Endothelial cell of umbilical vein (primary cell): ENCODE measurements at regions not wholly inside any gene's neighbourhood (a gene's known extent, or its start where the extent isn't known, plus 50 kb on each side); places are given as distances from the start of the nearest gene placed in this dataset.

Experiments used
- BruUV-seq: library from RNA; stranded (reverse); fragments of 400-500 nt; replicated peaks from 2 replicates; lab custom pipeline; 2021; lab: Mats Ljungman, UMichigan
- CTCF ChIA-PET: fragments of 300-600, 350-600 bp; sonication (Branson Sonifier 250); formaldehyde crosslinking; loops from one replicate; lab custom pipeline; 2021; ENCODE audit warnings: antibody characterized with exemption, inconsistent platforms; lab: Charles Lee
- POLR2A ChIA-PET: fragments of 300-600, 350-600 bp; sonication (Branson Sonifier 250); formaldehyde crosslinking; loops from one replicate; lab custom pipeline; 2021; ENCODE audit warnings: antibody characterized with exemption, inconsistent platforms; lab: Charles Lee
- DNase-seq: peaks from one replicate; pipeline ENCODE4 v3.0.0-alpha.2; 2011; ENCODE audit warnings: low read depth, low spot score
- FAIRE-seq: peaks from 2 replicates; lab custom pipeline; 2011; peaks lifted over from hg19 to GRCh38; lab: Jason Lieb, UNC
- H2AFZ ChIP-seq: 2 replicates; pipeline ENCODE4 v1.6.0; 2012; ENCODE audit warnings: low read depth, low read length, control low read depth, inconsistent platforms
- H3K27ac ChIP-seq: 2 replicates; pipeline ENCODE4 v1.5.1; 2011; ENCODE audit warnings: low read depth, mild to moderate bottlenecking, control low read depth, low read length, moderate library complexity; ENCODE audit not compliant: insufficient read depth
- H3K27me3 ChIP-seq, 2 experiments: 2 replicates each; pipeline versions ENCODE4 v1.6.0 to v1.6.1; 2011; ENCODE audit warnings: low read length in 2 of 2, mixed read lengths in 1 of 2; ENCODE audit not compliant: control insufficient read depth in 2 of 2, insufficient read depth in 2 of 2
- H3K36me3 ChIP-seq, 2 experiments: 2 replicates in 1 of 2; 3 replicates in 1 of 2; pipeline ENCODE4 v1.5.1; 2011; ENCODE audit warnings: low read length in 2 of 2, mild to moderate bottlenecking in 1 of 2, moderate library complexity in 1 of 2; ENCODE audit not compliant: control insufficient read depth in 2 of 2, insufficient read depth in 2 of 2; ENCODE audit errors: extremely low read depth in 1 of 2
- H3K4me1 ChIP-seq: 3 replicates; pipeline ENCODE4 v1.5.1; 2011; ENCODE audit warnings: mild to moderate bottlenecking, low read length; ENCODE audit not compliant: control insufficient read depth, insufficient read depth; ENCODE audit errors: extremely low read depth
- H3K4me2 ChIP-seq: 2 replicates; pipeline ENCODE4 v1.6.1; 2011; ENCODE audit warnings: low read length, control low read depth, mixed read lengths; ENCODE audit not compliant: insufficient read depth
- H3K4me3 ChIP-seq, 3 experiments: fragments of 200-600 bp in 1 of 3; sonication (generic), shearing (Covaris generic) in 1 of 3; replicated peaks in 1 of 3; 2 replicates each; pipeline ENCODE4 v1.5.1; 2011 to 2016; ENCODE audit warnings: control low read depth in 3 of 3, low read length in 3 of 3, mild to moderate bottlenecking in 2 of 3, inconsistent platforms in 1 of 3, low read depth in 1 of 3, moderate library complexity in 1 of 3; ENCODE audit not compliant: insufficient read depth in 1 of 3
- H3K79me2 ChIP-seq: 2 replicates; pipeline ENCODE4 v1.6.0; 2012; ENCODE audit warnings: low read length, inconsistent platforms; ENCODE audit not compliant: control insufficient read depth, insufficient read depth
- H3K9ac ChIP-seq: replicated peaks from 2 replicates; pipeline ENCODE3; 2011; ENCODE audit warnings: low read length, control low read depth; ENCODE audit not compliant: insufficient read depth; ENCODE audit errors: extremely low read depth
- H3K9me1 ChIP-seq: replicated peaks from 3 replicates; pipeline ENCODE4 v1.6.0; 2011; ENCODE audit warnings: mild to moderate bottlenecking, low read length; ENCODE audit not compliant: control insufficient read depth, insufficient read depth; ENCODE audit errors: extremely low read depth
- H3K9me3 ChIP-seq: replicated peaks from 2 replicates; pipeline ENCODE4 v1.5.1; 2012; ENCODE audit warnings: low read length, inconsistent platforms; ENCODE audit not compliant: control insufficient read depth, insufficient read depth
- H4K20me1 ChIP-seq: replicated peaks from 2 replicates; pipeline ENCODE3; 2011; ENCODE audit warnings: mild to moderate bottlenecking, low read length; ENCODE audit not compliant: control insufficient read depth, insufficient read depth; ENCODE audit errors: extremely low read depth
- CTCF ChIP-seq, 2 donors: IDR thresholded peaks; 1 replicate in 1 of 2; 2 replicates in 1 of 2; pipeline ENCODE4 v1.5.1; 2011; ENCODE audit warnings: low read length in 2 of 2, mild to moderate bottlenecking in 2 of 2, moderate library complexity in 2 of 2, control low read depth in 1 of 2, inconsistent platforms in 1 of 2, low read depth in 1 of 2; ENCODE audit not compliant: insufficient read depth in 1 of 2; ENCODE audit errors: extremely low read depth in 1 of 2
- EZH2 ChIP-seq: IDR thresholded peaks from 2 replicates; pipeline ENCODE4 v1.6.1; 2012; ENCODE audit warnings: borderline replicate concordance, low read depth, mild to moderate bottlenecking, moderate library complexity, low read length, inconsistent platforms; ENCODE audit not compliant: severe bottlenecking
- FOS ChIP-seq: IDR thresholded peaks from 2 replicates; pipeline ENCODE4 v1.6.1; 2011; ENCODE audit warnings: mild to moderate bottlenecking, low read length, moderate library complexity, borderline replicate concordance; ENCODE audit not compliant: insufficient read depth
- GATA2 ChIP-seq: IDR thresholded peaks from 2 replicates; pipeline ENCODE4 v1.7.0; 2011; ENCODE audit warnings: low read depth, mild to moderate bottlenecking, moderate library complexity, mixed read lengths, low read length; ENCODE audit not compliant: insufficient read length, insufficient read depth
- JUN ChIP-seq: IDR thresholded peaks from 2 replicates; pipeline ENCODE4 v1.6.1; 2011; ENCODE audit warnings: borderline replicate concordance, low read depth; ENCODE audit not compliant: insufficient read length, insufficient read depth
- MAX ChIP-seq: IDR thresholded peaks from 2 replicates; pipeline ENCODE4 v1.6.1; 2011; ENCODE audit not compliant: insufficient read depth, insufficient read length
- MYC ChIP-seq: IDR thresholded peaks from one replicate; pipeline ENCODE4 v1.6.1; 2011; ENCODE audit warnings: mild to moderate bottlenecking, low read depth, low read length
- POLR2A ChIP-seq: IDR thresholded peaks from 2 replicates; pipeline ENCODE4 v1.6.1; 2012; ENCODE audit warnings: low read depth, mild to moderate bottlenecking, control low read depth, low read length
- POLR2AphosphoS5 ChIP-seq: IDR thresholded peaks from 2 replicates; pipeline ENCODE4 v1.6.1; 2012; ENCODE audit warnings: low read depth, mild to moderate bottlenecking, control low read depth, low read length, moderate library complexity; ENCODE audit not compliant: insufficient read depth
- dilution Hi-C: fragments of 300-500 bp; cut with MboI; formaldehyde crosslinking; loops from one replicate; pipeline ENCODE4 v1.15.0; 2019; ENCODE audit warnings: low sequenced_read_pairs; ENCODE audit not compliant: extremely low pct_ligation_motif_present
- intact Hi-C: fragments of 100-400 bp; cut with micrococcal nuclease; formaldehyde crosslinking; loops from one replicate; pipeline ENCODE4 v1.10.0; 2022

GRCh38 chr3:3708769-3709115 lies 90.5 kb upstream of the LRRN1 start:
- TF ChIP-seq FOS (no peak), CTCF (IDR thresholded peaks at IDR 0.05; ENCODE audit: extremely low read depth in 1 of 2, insufficient read depth in 1 of 2, low read depth in 1 of 2, low read length in 2 of 2) (no peak), GATA2 (no peak), MYC (no peak)
- Histone ChIP-seq H3K4me2 (no peak overlapping the region), H3K36me3 (no peaks in the 10 kb centered on the region), H2AFZ (no peak overlapping the region), H3K27me3 (no peaks in the 10 kb centered on the region), H4K20me1 (no peaks in the 10 kb centered on the region), H3K4me3 (no peak overlapping the region), H3K9me1 (no peaks in the 10 kb centered on the region), H3K27ac (no peak overlapping the region), H3K79me2 (no peaks in the 10 kb centered on the region), H3K9me3 (no peaks in the 10 kb centered on the region), H3K4me1 (no peaks in the 10 kb centered on the region), H3K9ac (no peak overlapping the region)
- POLR2A ChIA-PET = no interaction called here
- BruUV-seq = no TSS peak
- intact Hi-C loops (no loop called here), dilution Hi-C loops (no loop called here)
- no peak for FAIRE-seq
- no peak for DNase-seq
- CTCF ChIA-PET = no interaction called here

GRCh38 chr3:3707858-3708768 lies 91.1 kb upstream of the LRRN1 start:
- Histone ChIP-seq H3K79me2 (no peaks in the 10 kb centered on the region), H3K4me3 (no peak overlapping the region), H3K27me3 (no peaks in the 10 kb centered on the region), H3K9ac (no peak overlapping the region), H3K36me3 (no peaks in the 10 kb centered on the region), H3K27ac (no peak overlapping the region), H3K9me3 (peaks cover 2% of the 10 kb centered on the region), H4K20me1 (no peaks in the 10 kb centered on the region), H3K4me2 (no peak overlapping the region), H3K9me1 (no peaks in the 10 kb centered on the region), H3K4me1 (no peaks in the 10 kb centered on the region), H2AFZ (no peak overlapping the region)
- FAIRE-seq = no peak
- ChIA-PET POLR2A (no interaction called here), CTCF (no interaction called here)
- TF ChIP-seq FOS (no peak), MYC (no peak), POLR2AphosphoS5 (no peak), GATA2 (no peak), CTCF (IDR thresholded peaks at IDR 0.05; ENCODE audit: extremely low read depth in 1 of 2, insufficient read depth in 1 of 2, low read depth in 1 of 2, low read length in 2 of 2) (no peak), EZH2 (no peak), POLR2A (no peak), JUN (no peak), MAX (no peak)
- dilution Hi-C loops = no loop called here
- BruUV-seq = no TSS peak
- no peak for DNase-seq
- intact Hi-C loops = no loop called here
